CD4-positive, alpha-beta memory T cell (primary cell): ENCODE measurements at regions not wholly inside any gene's neighbourhood (a gene's known extent, or its start where the extent isn't known, plus 50 kb on each side); places are given as distances from the start of the nearest gene placed in this dataset.

Source experiments
- CTCF ChIA-PET: fragments of 350-600 bp; sonication (Branson Sonifier 250); formaldehyde crosslinking; loops from one replicate; lab custom pipeline; 2021; ENCODE audit warnings: inconsistent platforms; ENCODE audit not compliant: partially characterized antibody; lab: Charles Lee
- POLR2A ChIA-PET: fragments of 350-600 bp; sonication (Branson Sonifier 250); formaldehyde crosslinking; loops from one replicate; lab custom pipeline; 2021; ENCODE audit not compliant: partially characterized antibody; lab: Charles Lee
- DNase-seq, 5 donors: peaks; one replicate each; pipeline versions ENCODE4 v3.0.0 to v3.0.0-alpha.2; 2020 to 2022; ENCODE audit warnings: mixed read lengths in 1 of 5
- H3K27ac ChIP-seq: one replicate; pipeline ENCODE4 v1.7.0; 2013; ENCODE audit warnings: low read depth, low read length
- H3K27me3 ChIP-seq: 2 replicates; pipeline ENCODE4 v1.7.0; 2013; ENCODE audit warnings: mild to moderate bottlenecking, low read length, moderate library complexity; ENCODE audit not compliant: insufficient read depth
- H3K36me3 ChIP-seq: 2 replicates; pipeline ENCODE4 v1.7.0; 2013; ENCODE audit warnings: mild to moderate bottlenecking, low read length, moderate library complexity; ENCODE audit not compliant: insufficient read depth
- H3K4me1 ChIP-seq: 2 replicates; pipeline ENCODE4 v1.7.0; 2013; ENCODE audit warnings: mild to moderate bottlenecking, low read length, moderate library complexity; ENCODE audit not compliant: insufficient read depth
- H3K4me3 ChIP-seq, 2 donors: one replicate each; pipeline ENCODE4 v1.7.0; 2013; ENCODE audit warnings: low read length in 2 of 2, mild to moderate bottlenecking in 1 of 2
- H3K9me3 ChIP-seq, 2 donors: one replicate each; pipeline ENCODE4 v1.7.0; 2013; ENCODE audit warnings: low read length in 2 of 2, control low read depth in 1 of 2; ENCODE audit not compliant: control insufficient read depth in 1 of 2
- H3K27ac Mint-ChIP-seq, 7 donors: one replicate each; pipeline ENCODE4 v1.8.0; 2020 to 2021; ENCODE audit warnings: mixed read lengths in 7 of 7, mild to moderate bottlenecking in 6 of 7, inconsistent platforms in 3 of 7, moderate library complexity in 3 of 7
- H3K27me3 Mint-ChIP-seq, 2 donors: one replicate each; pipeline ENCODE4 v1.8.0; 2020 to 2021; ENCODE audit warnings: mixed read lengths in 2 of 2
- H3K36me3 Mint-ChIP-seq, 2 donors: one replicate each; pipeline ENCODE4 v1.8.0; 2020 to 2021; ENCODE audit warnings: mixed read lengths in 2 of 2, inconsistent platforms in 1 of 2, mild to moderate bottlenecking in 1 of 2
- H3K4me1 Mint-ChIP-seq, 4 donors: one replicate each; pipeline ENCODE4 v1.8.0; 2020 to 2021; ENCODE audit warnings: mixed read lengths in 4 of 4, mild to moderate bottlenecking in 1 of 4
- H3K4me3 Mint-ChIP-seq, 8 donors: one replicate each; pipeline ENCODE4 v1.8.0; 2020 to 2021; ENCODE audit warnings: mixed read lengths in 8 of 8, mild to moderate bottlenecking in 7 of 8, moderate library complexity in 6 of 8, inconsistent platforms in 3 of 8
- H3K9me3 Mint-ChIP-seq, 8 donors: one replicate each; pipeline ENCODE4 v1.8.0; 2020 to 2021; ENCODE audit warnings: mixed read lengths in 8 of 8, mild to moderate bottlenecking in 5 of 8, inconsistent platforms in 3 of 8, moderate library complexity in 1 of 8
- intact Hi-C: fragments of 100-400 bp; cut with micrococcal nuclease; formaldehyde crosslinking; loops from one replicate; pipeline ENCODE4 v1.15.1; 2023

DNA sequence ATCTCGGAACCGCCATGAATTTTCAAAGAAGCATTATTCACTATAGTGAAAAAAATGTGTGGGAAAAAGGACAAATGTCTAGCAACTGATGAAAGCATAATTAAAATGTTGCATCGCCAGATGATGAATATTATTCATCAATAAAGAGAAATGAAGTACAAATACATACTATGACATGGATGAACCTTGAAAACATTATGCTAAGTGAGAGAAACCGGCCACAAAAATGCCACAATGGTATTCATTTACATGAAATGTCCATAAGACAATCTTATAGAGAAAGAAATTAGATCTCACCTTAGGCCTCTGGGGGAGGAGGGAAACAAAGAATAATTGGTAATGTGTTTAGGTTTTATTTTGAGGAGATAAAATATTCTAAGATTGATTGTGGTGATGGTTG is 645.0 kb downstream of the EFNB2 start:
- DNase-seq: no peak
- Mint-ChIP-seq H3K27ac (no peak overlapping the region), H3K36me3 (no peaks in the 10 kb centered on the region), H3K9me3 (peaks cover 0 to 17% (median 6%) of the 10 kb centered on the region in 8 donors), H3K4me3 (no peak overlapping the region), H3K27me3 (no peaks in the 10 kb centered on the region), H3K4me1 (no peaks in the 10 kb centered on the region)
- ChIA-PET CTCF (no interaction called here), POLR2A (no interaction called here)
- H3K27me3 ChIP-seq: no peaks in the 10 kb centered on the region
- no peaks in the 10 kb centered on the region for H3K4me1 ChIP-seq
- intact Hi-C loops: no loop called here
- no peak overlapping the region for H3K27ac ChIP-seq
- H3K4me3 ChIP-seq: no peak overlapping the region
- H3K36me3 ChIP-seq: no peaks in the 10 kb centered on the region
- no peaks in the 10 kb centered on the region for H3K9me3 ChIP-seq

DNA sequence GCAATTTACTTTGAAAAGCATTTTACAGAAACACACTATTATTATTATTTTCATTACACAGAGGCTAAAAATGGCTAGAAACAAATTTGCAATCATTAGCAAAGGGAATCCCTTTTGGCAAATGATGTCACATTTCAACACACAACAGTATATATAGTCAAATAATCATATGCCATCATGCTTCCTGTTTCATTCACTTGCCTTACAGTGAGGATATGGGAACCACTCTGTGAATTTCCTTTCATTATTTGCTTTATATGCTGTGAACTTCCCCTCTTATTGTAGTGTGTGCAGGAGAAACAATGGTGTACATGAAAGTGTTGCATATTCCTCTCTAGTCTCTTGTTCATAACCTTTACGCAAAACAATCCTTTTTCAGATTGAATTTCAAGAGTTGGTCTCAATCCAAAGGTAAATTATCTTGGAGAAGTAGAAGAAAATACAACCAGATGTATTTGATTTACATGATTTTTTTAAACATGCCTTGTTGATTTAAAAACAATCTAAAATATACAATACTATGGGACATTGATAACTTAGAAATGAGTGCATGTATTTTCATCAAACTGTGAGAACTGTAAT is 657.3 kb downstream of the EFNB2 start:
- Histone ChIP-seq H3K4me1 (no peaks in the 10 kb centered on the region), H3K36me3 (no peaks in the 10 kb centered on the region), H3K27ac (no peak overlapping the region), H3K9me3 (no peaks in the 10 kb centered on the region), H3K4me3 (no peak overlapping the region), H3K27me3 (no peaks in the 10 kb centered on the region)
- Mint-ChIP-seq H3K9me3 (no peaks in the 10 kb centered on the region), H3K4me3 (no peak overlapping the region), H3K4me1 (no peaks in the 10 kb centered on the region), H3K36me3 (no peaks in the 10 kb centered on the region), H3K27me3 (no peaks in the 10 kb centered on the region), H3K27ac (no peak overlapping the region)
- intact Hi-C loops: no loop called here
- ChIA-PET CTCF (no interaction called here), POLR2A (no interaction called here)
- no peak for DNase-seq

DNA sequence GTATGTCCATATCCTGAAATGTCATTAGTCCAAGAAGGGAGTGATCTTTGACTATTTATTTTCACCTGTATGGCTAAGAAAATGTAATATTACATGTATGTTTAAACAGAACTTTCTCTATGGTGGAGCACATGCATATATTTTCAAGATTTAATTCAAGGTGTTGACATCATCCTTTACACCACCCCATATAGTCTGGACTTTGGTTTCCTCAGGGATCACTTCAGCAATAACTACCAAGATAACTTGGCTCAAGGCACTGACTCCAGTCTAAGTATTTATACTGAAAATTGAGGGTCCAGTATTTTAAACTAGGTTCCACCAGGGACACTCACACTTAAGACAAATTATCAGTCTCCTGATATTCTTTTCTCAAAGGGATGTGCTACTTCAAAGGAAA is 660.6 kb downstream of the EFNB2 start:
- ChIA-PET POLR2A (no interaction called here), CTCF (no interaction called here)
- no peak for DNase-seq
- Mint-ChIP-seq H3K4me3 (no peak overlapping the region), H3K36me3 (no peaks in the 10 kb centered on the region), H3K4me1 (no peaks in the 10 kb centered on the region), H3K27me3 (no peaks in the 10 kb centered on the region), H3K9me3 (no peaks in the 10 kb centered on the region), H3K27ac (no peak overlapping the region)
- H3K27me3 ChIP-seq: no peaks in the 10 kb centered on the region
- no peak overlapping the region for H3K4me3 ChIP-seq
- no peaks in the 10 kb centered on the region for H3K36me3 ChIP-seq
- H3K9me3 ChIP-seq: no peaks in the 10 kb centered on the region
- no peaks in the 10 kb centered on the region for H3K4me1 ChIP-seq
- no peak overlapping the region for H3K27ac ChIP-seq
- intact Hi-C loops: no loop called here

DNA sequence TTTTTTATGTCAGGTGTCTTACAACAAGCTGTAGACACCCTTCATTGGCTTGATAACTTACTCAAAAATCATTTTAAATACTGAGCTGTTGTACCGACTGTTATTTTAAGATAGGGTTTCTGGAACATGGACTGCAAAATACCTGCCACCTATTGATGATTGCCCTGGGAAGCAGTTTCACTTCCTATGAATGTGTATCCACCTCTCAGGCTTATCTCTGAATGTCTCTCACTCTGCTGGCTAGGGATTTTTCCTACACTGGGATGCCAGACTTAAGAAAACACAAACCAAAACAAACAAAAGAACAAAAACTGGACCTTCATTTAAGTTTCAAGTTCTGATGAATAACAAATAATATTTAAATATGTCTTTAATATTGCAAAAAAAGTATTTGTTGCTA is 663.7 kb downstream of the EFNB2 start:
- DNase-seq: no peak
- intact Hi-C loops: no loop called here
- Mint-ChIP-seq H3K36me3 (no peaks in the 10 kb centered on the region), H3K4me3 (no peak overlapping the region), H3K4me1 (no peaks in the 10 kb centered on the region), H3K27ac (no peak overlapping the region), H3K27me3 (no peaks in the 10 kb centered on the region), H3K9me3 (peaks cover 0 to 2% (median 0%) of the 10 kb centered on the region in 8 donors)
- Histone ChIP-seq H3K27ac (no peak overlapping the region), H3K27me3 (no peaks in the 10 kb centered on the region), H3K4me3 (no peak overlapping the region), H3K36me3 (no peaks in the 10 kb centered on the region), H3K9me3 (no peaks in the 10 kb centered on the region), H3K4me1 (no peaks in the 10 kb centered on the region)
- POLR2A ChIA-PET: no interaction called here
- CTCF ChIA-PET: no interaction called here

DNA sequence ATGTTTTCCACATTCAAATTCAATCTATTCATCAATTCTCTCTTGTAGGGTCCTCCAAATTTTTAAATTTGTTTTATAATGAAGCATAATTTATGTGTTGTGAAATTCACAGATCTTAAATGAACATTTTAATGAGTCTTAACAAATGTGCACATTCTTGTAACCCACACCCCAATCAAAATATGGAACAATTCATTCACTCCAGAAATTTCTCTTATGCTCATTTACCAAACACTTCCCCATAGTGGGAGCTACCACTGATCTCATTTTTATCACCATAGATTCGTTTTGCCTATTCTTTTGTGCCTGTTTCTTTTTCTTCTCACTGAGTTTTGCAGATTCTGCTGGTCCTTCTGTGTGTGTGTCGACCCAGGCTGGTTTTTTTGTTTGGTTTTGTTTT is 664.1 kb downstream of the EFNB2 start:
- Mint-ChIP-seq H3K4me1 (no peaks in the 10 kb centered on the region), H3K36me3 (no peaks in the 10 kb centered on the region), H3K27ac (no peak overlapping the region), H3K27me3 (no peaks in the 10 kb centered on the region), H3K4me3 (no peak overlapping the region), H3K9me3 (peaks cover 0 to 2% (median 0%) of the 10 kb centered on the region in 8 donors)
- H3K9me3 ChIP-seq: no peaks in the 10 kb centered on the region
- H3K4me1 ChIP-seq: no peaks in the 10 kb centered on the region
- POLR2A ChIA-PET: no interaction called here
- H3K4me3 ChIP-seq: no peak overlapping the region
- H3K27me3 ChIP-seq: no peaks in the 10 kb centered on the region
- no peak for DNase-seq
- CTCF ChIA-PET: no interaction called here
- H3K27ac ChIP-seq: no peak overlapping the region
- intact Hi-C loops: no loop called here
- no peaks in the 10 kb centered on the region for H3K36me3 ChIP-seq

DNA sequence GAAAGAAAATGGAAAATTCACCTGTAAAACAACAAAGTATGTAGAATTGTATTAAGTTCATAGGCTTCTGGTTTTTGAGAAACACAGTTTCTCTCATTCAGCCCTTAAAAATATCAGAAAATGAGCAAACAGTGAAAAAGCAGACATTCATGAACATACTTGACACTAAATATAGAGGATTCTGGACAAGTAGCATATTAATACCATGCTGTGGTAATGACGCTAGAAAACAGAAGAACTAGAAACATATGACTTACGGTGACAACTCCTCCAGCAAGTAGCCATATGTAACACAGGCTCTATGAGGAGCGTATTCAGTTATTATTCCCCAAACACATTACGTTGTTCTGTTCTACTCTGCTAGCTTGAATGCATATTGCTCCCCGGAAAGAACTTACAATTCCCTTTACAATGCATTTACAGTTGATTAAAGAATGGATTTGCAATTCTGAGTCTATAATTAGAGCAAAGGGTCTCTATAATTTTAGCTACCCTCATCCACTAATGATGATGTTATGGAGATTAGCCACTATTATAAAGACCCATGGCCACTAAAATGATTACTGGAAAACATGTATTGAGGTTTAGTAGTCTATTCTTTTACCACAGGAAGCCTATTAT is 672.1 kb downstream of the EFNB2 start:
- H3K27me3 Mint-ChIP-seq: no peaks in the 10 kb centered on the region
- ChIA-PET CTCF (no interaction called here), POLR2A (no interaction called here)
- no peak overlapping the region for H3K4me3 ChIP-seq
- no peaks in the 10 kb centered on the region for H3K27me3 ChIP-seq
- no peak overlapping the region for H3K4me3 Mint-ChIP-seq
- no peaks in the 10 kb centered on the region for H3K36me3 ChIP-seq
- peaks cover 0 to 4% (median 0%) of the 10 kb centered on the region in 8 donors for H3K9me3 Mint-ChIP-seq
- no peak for DNase-seq
- no peak overlapping the region for H3K27ac ChIP-seq
- H3K4me1 ChIP-seq: no peaks in the 10 kb centered on the region
- H3K9me3 ChIP-seq: no peaks in the 10 kb centered on the region
- H3K4me1 Mint-ChIP-seq: no peaks in the 10 kb centered on the region
- H3K36me3 Mint-ChIP-seq: no peaks in the 10 kb centered on the region
- H3K27ac Mint-ChIP-seq: no peak overlapping the region
- intact Hi-C loops: no loop called here

DNA sequence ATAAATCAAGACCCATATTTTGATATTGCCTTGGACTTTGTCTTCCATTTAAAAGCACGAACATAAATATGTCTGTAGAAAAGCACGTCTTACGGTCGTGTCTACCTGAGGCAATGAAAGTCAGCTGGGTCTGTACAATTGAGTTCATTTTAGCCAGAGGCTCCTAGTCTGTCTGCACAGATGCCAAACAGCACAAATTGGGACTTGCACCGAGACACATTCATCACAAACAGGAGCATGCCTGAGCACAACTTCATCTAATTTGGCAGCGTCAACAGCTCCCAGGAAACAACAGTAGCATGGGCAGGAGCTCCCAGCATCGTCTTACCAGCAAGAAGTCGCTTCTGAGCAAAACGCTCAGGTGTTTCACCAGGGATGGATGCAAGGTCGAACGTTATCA is 687.0 kb downstream of the EFNB2 start:
- Histone ChIP-seq H3K4me3 (no peak overlapping the region), H3K36me3 (no peaks in the 10 kb centered on the region), H3K27ac (no peak overlapping the region), H3K27me3 (no peaks in the 10 kb centered on the region), H3K4me1 (no peaks in the 10 kb centered on the region), H3K9me3 (no peaks in the 10 kb centered on the region)
- Mint-ChIP-seq H3K9me3 (peaks cover 0 to 2% (median 0%) of the 10 kb centered on the region in 8 donors), H3K27me3 (peaks cover 0 to 1% of the 10 kb centered on the region in 2 donors), H3K36me3 (no peaks in the 10 kb centered on the region), H3K27ac (no peak overlapping the region), H3K4me1 (no peaks in the 10 kb centered on the region), H3K4me3 (no peak overlapping the region)
- intact Hi-C loops: no loop called here
- CTCF ChIA-PET: no interaction called here
- POLR2A ChIA-PET: no interaction called here
- DNase-seq: no peak
